Adrenal gland (tissue), 9 donors: ENCODE measurements at regions not wholly inside any gene's neighbourhood (a gene's known extent, or its start where the extent isn't known, plus 50 kb on each side); places are given as distances from the start of the nearest gene placed in this dataset.

Experiments used
- DNase-seq, 7 donors: peaks; one replicate each; pipeline ENCODE4 v3.0.0-alpha.2; 2019 to 2020
- H3K27ac ChIP-seq, 5 donors: fragments of 200-600 bp; sonication (generic) in 4 of 5; 1 replicate in 3 of 5; 2 replicates in 2 of 5; pipeline versions ENCODE4 v1.5.1 to v1.8.0; 2016 to 2020; ENCODE audit warnings: mild to moderate bottlenecking in 1 of 5
- H3K27me3 ChIP-seq: fragments of 200-600 bp; 2 replicates; pipeline ENCODE4 v1.8.0; 2021
- H3K36me3 ChIP-seq, 2 donors: fragments of 200-600 bp; replicated peaks in 1 of 2; 1 replicate in 1 of 2; 2 replicates in 1 of 2; pipeline versions ENCODE4 v1.5.1 to v1.8.0; 2018 to 2022
- H3K4me1 ChIP-seq, 2 donors: fragments of 200-600 bp; replicated peaks in 1 of 2; 1 replicate in 1 of 2; 2 replicates in 1 of 2; pipeline versions ENCODE4 v1.5.1 to v1.8.0; 2018 to 2021
- H3K4me3 ChIP-seq, 4 donors: fragments of 200-600 bp; sonication (generic) in 3 of 4; one replicate each; pipeline ENCODE4 v1.5.1; 2016 to 2018
- H3K9me3 ChIP-seq, 3 donors: fragments of 200-600 bp; sonication (generic) in 1 of 3; replicated peaks in 1 of 3; 1 replicate in 2 of 3; 2 replicates in 1 of 3; pipeline versions ENCODE4 v1.5.1 to v1.8.0; 2016 to 2021
- POLR2A ChIP-seq, 2 donors: fragments of 450-650 bp; IDR thresholded peaks; one replicate each; pipeline ENCODE4 v1.6.1; 2017; ENCODE audit warnings: antibody characterized with exemption in 2 of 2, mild to moderate bottlenecking in 2 of 2, moderate library complexity in 1 of 2
- WGBS, 4 donors: extraction: QIAGEN DNeasy Blood & Tissue Kit in 2 of 4; methylation state at CpG; one replicate each; pipeline versions ENCODE4 v1.1.5 to v1.1.7; 2013 to 2017; 5-methylcytosine and 5-hydroxymethylcytosine counted together
- intact Hi-C, 2 donors: fragments of 100-400 bp; cut with DNase I; formaldehyde crosslinking; loops; one replicate each; pipeline versions ENCODE4 v1.14.1 to v1.15.0; 2022 to 2023
- TF ChIP-seq, protein P1 (sequence below), 6 experiments: fragments of 450-650 bp in 4 of 6; fragments of 200-600 bp in 2 of 6; sonication (generic) in 1 of 6; IDR thresholded peaks; 1 replicate in 5 of 6; 2 replicates in 1 of 6; pipeline versions ENCODE4 v1.5.1 to v1.8.0; 2016 to 2021; ENCODE audit warnings: antibody characterized with exemption in 6 of 6, mild to moderate bottlenecking in 2 of 6, moderate library complexity in 1 of 6
- donor health status: healthy with polysubstance abuse.
- donor health status: Bipolar disorder and iron deficiency.
- donor health status: DM: yes; HTN: yes; CAD: no.
- donor health status: DM: no; HTN: no; CAD: no.
- donor health status: DM: no; HTN: no; CAD: no.

- H3K27ac ChIP-seq: no peak overlapping the region
- H3K9me3 ChIP-seq: peaks cover 0 to 4% (median 0%) of the 10 kb centered on the region in 3 donors
- no peak for TF ChIP-seq POLR2A (IDR thresholded peaks at IDR 0.05)
- TF ChIP-seq, protein P1, sequence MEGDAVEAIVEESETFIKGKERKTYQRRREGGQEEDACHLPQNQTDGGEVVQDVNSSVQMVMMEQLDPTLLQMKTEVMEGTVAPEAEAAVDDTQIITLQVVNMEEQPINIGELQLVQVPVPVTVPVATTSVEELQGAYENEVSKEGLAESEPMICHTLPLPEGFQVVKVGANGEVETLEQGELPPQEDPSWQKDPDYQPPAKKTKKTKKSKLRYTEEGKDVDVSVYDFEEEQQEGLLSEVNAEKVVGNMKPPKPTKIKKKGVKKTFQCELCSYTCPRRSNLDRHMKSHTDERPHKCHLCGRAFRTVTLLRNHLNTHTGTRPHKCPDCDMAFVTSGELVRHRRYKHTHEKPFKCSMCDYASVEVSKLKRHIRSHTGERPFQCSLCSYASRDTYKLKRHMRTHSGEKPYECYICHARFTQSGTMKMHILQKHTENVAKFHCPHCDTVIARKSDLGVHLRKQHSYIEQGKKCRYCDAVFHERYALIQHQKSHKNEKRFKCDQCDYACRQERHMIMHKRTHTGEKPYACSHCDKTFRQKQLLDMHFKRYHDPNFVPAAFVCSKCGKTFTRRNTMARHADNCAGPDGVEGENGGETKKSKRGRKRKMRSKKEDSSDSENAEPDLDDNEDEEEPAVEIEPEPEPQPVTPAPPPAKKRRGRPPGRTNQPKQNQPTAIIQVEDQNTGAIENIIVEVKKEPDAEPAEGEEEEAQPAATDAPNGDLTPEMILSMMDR (IDR thresholded peaks at IDR 0.05): no peak
- intact Hi-C loops: no loop called here
- WGBS, 4 donors: 88 to 98% (median 95%) methylated on average over 6 to 24 of the region's 24 CpGs
- H3K4me1 ChIP-seq: no peaks in the 10 kb centered on the region
- H3K36me3 ChIP-seq: no peaks in the 10 kb centered on the region
- DNase-seq: no peak
- no peak overlapping the region for H3K4me3 ChIP-seq
- H3K27me3 ChIP-seq: no peaks in the 10 kb centered on the region
Observed at GRCh38 chr4:96126227-96126626, 286.3 kb downstream of the PDHA2 start.

DNA sequence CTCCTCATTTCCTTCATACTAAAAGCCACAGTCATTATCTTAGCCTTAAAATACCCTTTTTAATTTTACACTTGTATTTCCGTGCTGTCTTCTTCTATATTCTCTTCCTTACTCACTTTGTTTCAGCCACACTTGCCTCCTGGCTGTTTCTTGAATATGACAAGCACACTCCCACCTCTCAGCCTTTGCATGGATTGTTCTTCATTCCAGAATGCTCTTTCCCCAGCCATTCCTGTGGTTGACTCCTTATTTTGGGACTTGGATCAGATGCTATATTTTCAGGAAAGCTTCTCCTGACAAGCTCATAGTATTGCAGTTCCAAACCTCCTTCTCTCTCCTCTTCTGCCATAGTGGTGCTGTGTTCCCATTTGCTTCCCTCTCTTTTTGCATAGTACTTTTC is 291.3 kb downstream of the PDHA2 start:
- Histone ChIP-seq H3K27ac (no peak overlapping the region), H3K27me3 (no peaks in the 10 kb centered on the region), H3K4me1 (no peaks in the 10 kb centered on the region), H3K4me3 (no peak overlapping the region), H3K9me3 (no peaks in the 10 kb centered on the region), H3K36me3 (no peaks in the 10 kb centered on the region)
- DNase-seq: no peak
- WGBS, 4 donors: 61 to 76% (median 74%) methylated on average over 1 of the region's 1 CpG
- intact Hi-C loops: no loop called here
- TF ChIP-seq, protein P1 (IDR thresholded peaks at IDR 0.05): no peak

GRCh38 chr4:96134806-96135205 is 294.9 kb downstream of the PDHA2 start:
- no peak for TF ChIP-seq POLR2A (IDR thresholded peaks at IDR 0.05)
- TF ChIP-seq, protein P1 (IDR thresholded peaks at IDR 0.05): no peak
- H3K27ac ChIP-seq: no peak overlapping the region
- H3K27me3 ChIP-seq: no peaks in the 10 kb centered on the region
- intact Hi-C loops: no loop called here
- H3K4me3 ChIP-seq: no peak overlapping the region
- DNase-seq: no peak
- H3K4me1 ChIP-seq: no peaks in the 10 kb centered on the region
- no peaks in the 10 kb centered on the region for H3K36me3 ChIP-seq
- 78 to 80% (median 79%) methylated on average over 2 of the region's 2 CpGs for WGBS, 4 donors
- no peaks in the 10 kb centered on the region for H3K9me3 ChIP-seq

DNA sequence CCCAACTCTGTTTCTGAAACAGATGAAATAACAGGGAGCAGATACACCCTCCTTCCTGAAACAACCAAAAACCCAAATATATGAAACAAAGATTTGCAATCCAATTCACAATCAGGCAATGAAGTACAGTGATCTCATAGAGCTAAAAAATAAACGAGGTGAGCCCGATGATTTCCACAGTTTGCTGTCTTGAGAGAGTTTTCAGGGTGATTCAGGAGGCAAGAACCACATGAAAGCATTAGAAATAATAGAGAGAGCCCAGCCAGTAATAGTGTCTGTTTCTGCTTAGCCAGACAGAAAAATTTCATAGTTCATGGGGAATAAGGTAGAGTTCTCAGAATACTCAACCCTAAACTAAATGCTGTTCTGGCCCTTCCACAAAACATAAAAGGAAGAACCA is 296.2 kb downstream of the PDHA2 start:
- H3K9me3 ChIP-seq: no peaks in the 10 kb centered on the region
- H3K4me3 ChIP-seq: no peak overlapping the region
- H3K36me3 ChIP-seq: no peaks in the 10 kb centered on the region
- intact Hi-C loops: no loop called here
- WGBS, 4 donors: 76 to 92% (median 87%) methylated on average over 2 of the region's 2 CpGs
- no peaks in the 10 kb centered on the region for H3K4me1 ChIP-seq
- H3K27me3 ChIP-seq: no peaks in the 10 kb centered on the region
- no peak overlapping the region for H3K27ac ChIP-seq
- no peak for TF ChIP-seq POLR2A (IDR thresholded peaks at IDR 0.05)
- TF ChIP-seq, protein P1 (IDR thresholded peaks at IDR 0.05): no peak
- no peak for DNase-seq
